Lower lobe of right lung (tissue), 2 donors: ENCODE measurements at regions not wholly inside any gene's neighbourhood (a gene's known extent, or its start where the extent isn't known, plus 50 kb on each side); places are given as distances from the start of the nearest gene placed in this dataset.
"Not testable (repeated sequence)": the region's sequence is repeated elsewhere in the genome, so short reads cannot be mapped to it uniquely, and the experiment has no call there.

ENCODE experiments used
- ATAC-seq, 2 donors: fragments of 200-7000 bp; cut with Tn5 transposase; one replicate each; pipeline ENCODE4 v1.9.1; 2020 to 2022; ENCODE audit warnings: mild to moderate bottlenecking in 2 of 2, moderate library complexity in 2 of 2
- DNase-seq: peaks from one replicate; pipeline ENCODE4 v3.0.0-alpha.2; 2020
- H3K27ac ChIP-seq: fragments of 200-600 bp; one replicate; pipeline ENCODE4 v1.8.0; 2022
- H3K27me3 ChIP-seq: fragments of 200-600 bp; one replicate; pipeline ENCODE4 v1.8.0; 2022; ENCODE audit warnings: low read depth
- H3K36me3 ChIP-seq: fragments of 200-600 bp; one replicate; pipeline ENCODE4 v1.8.0; 2022; ENCODE audit warnings: mild to moderate bottlenecking
- H3K4me1 ChIP-seq: fragments of 200-600 bp; one replicate; pipeline ENCODE4 v1.8.0; 2022
- H3K4me3 ChIP-seq: fragments of 200-600 bp; one replicate; pipeline ENCODE4 v1.8.0; 2022; ENCODE audit warnings: mild to moderate bottlenecking
- H3K9me3 ChIP-seq: fragments of 200-600 bp; one replicate; pipeline ENCODE4 v1.8.0; 2022
- intact Hi-C: fragments of 100-400 bp; cut with DNase I; formaldehyde crosslinking; loops from one replicate; pipeline ENCODE4 v1.11.0; 2022
- TF ChIP-seq, protein P1 (sequence below): fragments of 200-600 bp; IDR thresholded peaks from one replicate; pipeline ENCODE4 v1.8.0; 2022; ENCODE audit warnings: antibody characterized with exemption, mild to moderate bottlenecking
- donor health status: DM: no; HTN: yes; CAD: no; lungs with severe emphysema.

DNA sequence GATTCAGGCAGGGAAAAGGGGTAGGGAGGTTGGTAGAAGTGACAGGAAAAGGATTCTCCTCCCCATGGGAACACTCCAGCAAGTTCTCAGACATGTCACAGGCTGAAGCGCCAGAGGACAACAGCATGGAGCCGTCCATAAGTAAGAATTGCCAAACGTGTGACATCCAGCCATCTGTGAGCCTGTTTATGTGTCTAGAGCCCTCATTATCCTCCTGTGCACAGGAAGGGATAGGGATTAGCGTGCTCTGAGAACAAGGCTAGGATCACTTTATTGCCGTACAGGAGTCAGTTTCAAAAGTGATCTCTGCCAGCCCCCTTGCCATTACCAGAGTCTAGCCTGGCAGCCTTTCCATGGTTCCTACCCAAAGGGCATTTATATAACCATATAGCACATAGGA, 549.5 kb downstream of the NTRK3 start:
- intact Hi-C loops, result no loop called here
- TF ChIP-seq, protein P1, sequence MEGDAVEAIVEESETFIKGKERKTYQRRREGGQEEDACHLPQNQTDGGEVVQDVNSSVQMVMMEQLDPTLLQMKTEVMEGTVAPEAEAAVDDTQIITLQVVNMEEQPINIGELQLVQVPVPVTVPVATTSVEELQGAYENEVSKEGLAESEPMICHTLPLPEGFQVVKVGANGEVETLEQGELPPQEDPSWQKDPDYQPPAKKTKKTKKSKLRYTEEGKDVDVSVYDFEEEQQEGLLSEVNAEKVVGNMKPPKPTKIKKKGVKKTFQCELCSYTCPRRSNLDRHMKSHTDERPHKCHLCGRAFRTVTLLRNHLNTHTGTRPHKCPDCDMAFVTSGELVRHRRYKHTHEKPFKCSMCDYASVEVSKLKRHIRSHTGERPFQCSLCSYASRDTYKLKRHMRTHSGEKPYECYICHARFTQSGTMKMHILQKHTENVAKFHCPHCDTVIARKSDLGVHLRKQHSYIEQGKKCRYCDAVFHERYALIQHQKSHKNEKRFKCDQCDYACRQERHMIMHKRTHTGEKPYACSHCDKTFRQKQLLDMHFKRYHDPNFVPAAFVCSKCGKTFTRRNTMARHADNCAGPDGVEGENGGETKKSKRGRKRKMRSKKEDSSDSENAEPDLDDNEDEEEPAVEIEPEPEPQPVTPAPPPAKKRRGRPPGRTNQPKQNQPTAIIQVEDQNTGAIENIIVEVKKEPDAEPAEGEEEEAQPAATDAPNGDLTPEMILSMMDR, result no peak

DNA sequence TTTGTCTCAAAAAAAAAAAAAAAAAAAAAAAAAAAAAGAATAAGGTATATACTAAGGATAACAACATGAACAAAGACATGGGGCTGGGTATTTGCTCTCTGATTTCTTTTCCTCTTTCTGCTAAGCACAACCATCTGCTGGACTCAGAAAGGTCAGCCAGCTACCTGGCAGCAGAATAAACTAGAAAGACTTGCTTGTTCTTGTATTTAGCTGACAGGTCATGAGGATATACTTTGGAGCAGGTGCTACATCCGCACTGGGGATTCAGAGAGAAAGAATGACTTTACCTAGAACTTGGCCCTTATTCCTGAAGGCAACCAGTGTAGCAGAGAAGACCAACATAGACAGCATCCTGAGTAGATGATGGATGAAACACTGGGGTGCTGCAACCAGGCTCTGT, 550.5 kb downstream of the NTRK3 start:
- TF ChIP-seq, protein P1, result no peak
- no peak overlapping the region for H3K4me3 ChIP-seq
- H3K27ac ChIP-seq, result no peak overlapping the region
- DNase-seq (no peak), ATAC-seq (no peak)
- H3K27me3 ChIP-seq, result no peaks in the 10 kb centered on the region
- H3K4me1 ChIP-seq, result no peaks in the 10 kb centered on the region
- H3K9me3 ChIP-seq, result no peaks in the 10 kb centered on the region
- intact Hi-C loops, result no loop called here
- H3K36me3 ChIP-seq, result no peaks in the 10 kb centered on the region

More for the DNA sequence above, 549.5 kb downstream of the NTRK3 start:
- Histone ChIP-seq H3K9me3 (no peaks in the 10 kb centered on the region), H3K27ac (no peak overlapping the region), H3K4me1 (no peaks in the 10 kb centered on the region), H3K4me3 (no peak overlapping the region), H3K27me3 (no peaks in the 10 kb centered on the region), H3K36me3 (no peaks in the 10 kb centered on the region)
- no peak for ATAC-seq
- no peak for DNase-seq

DNA sequence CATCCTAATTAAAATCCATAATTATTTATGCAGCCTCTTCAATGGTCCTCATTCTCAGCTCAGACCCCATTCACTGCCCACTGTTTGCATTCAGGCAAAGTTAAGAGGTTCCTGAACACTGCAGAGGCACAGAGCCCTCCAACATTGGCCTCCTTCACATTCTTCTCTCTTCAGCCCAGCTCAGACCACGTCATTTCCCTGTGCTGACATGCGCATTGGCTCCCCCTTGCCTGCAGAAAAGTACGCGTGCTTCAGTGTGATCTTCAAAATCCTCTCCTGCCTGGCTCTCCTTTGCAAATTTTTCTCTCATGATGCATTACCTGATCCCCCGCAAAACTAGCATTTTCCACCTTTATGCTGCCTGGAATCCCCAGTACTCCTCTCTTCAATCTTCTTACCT, 552.3 kb downstream of the NTRK3 start:
- no peak overlapping the region for H3K4me3 ChIP-seq
- TF ChIP-seq, protein P1, result no peak
- DNase-seq (no peak), ATAC-seq (no peak)
- no peaks in the 10 kb centered on the region for H3K27me3 ChIP-seq
- intact Hi-C loops, result no loop called here
- H3K27ac ChIP-seq, result no peak overlapping the region
- H3K4me1 ChIP-seq, result no peaks in the 10 kb centered on the region
- no peaks in the 10 kb centered on the region for H3K9me3 ChIP-seq
- H3K36me3 ChIP-seq, result no peaks in the 10 kb centered on the region

DNA sequence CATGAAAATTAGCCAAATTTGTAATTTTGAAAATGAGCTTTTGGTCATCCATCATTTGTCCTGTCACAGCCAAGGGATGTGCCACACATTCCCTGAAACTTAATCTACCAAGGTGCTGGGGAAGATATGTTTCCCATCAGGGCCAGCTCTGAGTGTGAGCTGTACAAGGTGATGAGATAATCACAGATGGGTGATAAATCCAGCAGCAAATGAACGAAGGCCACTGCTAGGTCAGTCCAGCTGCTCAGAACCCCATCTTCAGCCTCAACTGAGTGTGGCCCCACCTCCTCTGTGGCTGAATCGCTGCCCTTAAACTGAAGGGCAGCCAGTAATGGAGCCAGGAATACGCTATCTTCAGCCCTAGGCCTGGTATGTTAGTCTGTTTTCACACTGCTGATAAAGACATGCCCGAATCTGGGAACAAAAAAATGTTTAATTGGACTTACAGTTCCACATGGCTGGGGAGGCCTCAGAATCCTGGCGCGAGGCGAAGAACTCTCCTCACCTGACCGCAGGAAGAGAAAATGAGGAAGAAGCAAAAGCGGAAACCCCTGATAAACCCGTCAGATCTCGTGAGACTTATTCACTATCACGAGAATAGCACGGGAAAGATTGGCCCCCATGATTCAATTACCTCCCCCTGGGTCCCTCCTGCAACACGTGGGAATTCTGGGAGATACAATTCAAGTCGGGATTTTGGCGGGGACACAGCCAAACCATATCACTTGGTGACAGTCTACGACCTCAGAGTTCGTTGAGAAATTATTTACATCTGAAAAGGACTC, 553.0 kb downstream of the NTRK3 start:
- TF ChIP-seq, protein P1, result no peak
- H3K36me3 ChIP-seq, result no peaks in the 10 kb centered on the region
- no peak overlapping the region for H3K27ac ChIP-seq
- no peak overlapping the region for H3K4me3 ChIP-seq
- ATAC-seq, result no peak
- H3K4me1 ChIP-seq, result no peaks in the 10 kb centered on the region
- DNase-seq, result no peak
- intact Hi-C loops, result no loop called here
- no peaks in the 10 kb centered on the region for H3K27me3 ChIP-seq
- H3K9me3 ChIP-seq, result no peaks in the 10 kb centered on the region

DNA sequence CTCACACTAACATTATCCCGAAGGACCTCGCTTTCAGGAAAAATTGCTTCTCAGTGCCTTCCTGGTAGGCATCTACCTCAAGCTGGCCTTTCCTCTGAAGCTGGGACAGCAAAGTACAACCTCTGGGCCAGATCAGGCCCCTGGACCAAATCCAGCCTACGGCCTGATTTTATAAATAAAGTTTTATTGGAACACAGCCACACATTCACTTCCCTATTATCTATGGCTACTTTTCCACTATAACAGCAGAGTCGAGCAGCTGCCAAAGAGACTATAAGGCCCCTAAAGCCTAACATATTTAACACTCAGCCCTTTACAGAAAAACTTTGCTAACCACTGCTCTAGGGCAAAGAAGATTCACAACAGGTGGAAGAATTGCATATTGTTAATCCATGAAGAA, 554.3 kb downstream of the NTRK3 start:
- Histone ChIP-seq H3K36me3 (no peaks in the 10 kb centered on the region), H3K27me3 (no peaks in the 10 kb centered on the region), H3K4me3 (no peak overlapping the region), H3K9me3 (no peaks in the 10 kb centered on the region), H3K4me1 (no peaks in the 10 kb centered on the region), H3K27ac (no peak overlapping the region)
- intact Hi-C loops, result no loop called here
- no peak for ATAC-seq
- DNase-seq, result no peak
- TF ChIP-seq, protein P1, result no peak

DNA sequence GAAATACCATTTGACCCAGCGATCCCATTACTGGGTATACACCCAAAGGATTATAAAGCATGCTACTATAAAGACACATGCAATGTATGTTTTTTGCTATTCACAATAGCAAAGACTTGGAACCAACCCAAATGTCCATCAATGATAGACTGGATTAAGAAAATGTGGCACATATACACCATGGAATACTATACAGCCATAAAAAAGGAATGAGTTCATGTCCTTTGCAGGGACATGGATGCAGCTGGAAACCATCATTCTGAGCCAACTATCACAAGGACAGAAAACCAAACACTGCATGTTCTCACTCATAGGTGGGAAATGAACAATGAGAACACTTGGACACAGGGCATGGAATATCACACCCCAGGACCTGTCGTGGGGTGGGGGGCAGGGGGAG, 558.1 kb downstream of the NTRK3 start:
- H3K27me3 ChIP-seq, ATAC-seq, DNase-seq, intact Hi-C loops, H3K9me3 ChIP-seq, H3K4me3 ChIP-seq, H3K27ac ChIP-seq, H3K36me3 ChIP-seq, H3K4me1 ChIP-seq: not testable (repeated sequence)
